Thymus (tissue), 11 donors: ENCODE measurements at regions not wholly inside any gene's neighbourhood (a gene's known extent, or its start where the extent isn't known, plus 50 kb on each side); places are given as distances from the start of the nearest gene placed in this dataset.

Source experiments
- DNase-seq, 9 donors: peaks; one replicate each; pipeline ENCODE4 v3.0.0-alpha.2; 2013; ENCODE audit warnings: low spot score in 9 of 9, low read depth in 6 of 9, missing footprints in 1 of 9
- H3K27ac ChIP-seq, 2 donors: one replicate each; pipeline ENCODE4 v1.5.1; 2013; ENCODE audit warnings: control low read depth in 1 of 2, low read depth in 1 of 2, low read length in 1 of 2, mild to moderate bottlenecking in 1 of 2, moderate library complexity in 1 of 2
- H3K27me3 ChIP-seq, 2 donors: one replicate each; pipeline ENCODE4 v1.5.1; 2013; ENCODE audit warnings: low read length in 1 of 2; ENCODE audit not compliant: control insufficient read depth in 2 of 2, insufficient read depth in 1 of 2
- H3K36me3 ChIP-seq, 2 donors: one replicate each; pipeline ENCODE4 v1.5.1; 2013; ENCODE audit warnings: low read length in 1 of 2, mild to moderate bottlenecking in 1 of 2, moderate library complexity in 1 of 2; ENCODE audit not compliant: control insufficient read depth in 2 of 2, insufficient read depth in 2 of 2
- H3K4me1 ChIP-seq, 2 donors: one replicate each; pipeline ENCODE4 v1.5.1; 2013; ENCODE audit warnings: low read length in 2 of 2; ENCODE audit not compliant: control insufficient read depth in 2 of 2, insufficient read depth in 2 of 2
- H3K4me3 ChIP-seq, 2 donors: one replicate each; pipeline ENCODE4 v1.5.1; 2013; ENCODE audit warnings: low read length in 2 of 2, control low read depth in 1 of 2, mild to moderate bottlenecking in 1 of 2
- H3K9me3 ChIP-seq, 2 donors: one replicate each; pipeline ENCODE4 v1.5.1; 2013; ENCODE audit warnings: low read length in 1 of 2, mild to moderate bottlenecking in 1 of 2; ENCODE audit not compliant: control insufficient read depth in 2 of 2, insufficient read depth in 1 of 2
- WGBS: extraction: QIAGEN DNeasy Blood & Tissue Kit; methylation state at CpG from one replicate; pipeline ENCODE4 v1.1.7; 2013; 5-methylcytosine and 5-hydroxymethylcytosine counted together
- donor health status: healthy.

GRCh38 chr16:75929046-75929445 lies 202.8 kb upstream of the CPHXL start:
- no peaks in the 10 kb centered on the region for H3K4me1 ChIP-seq
- DNase-seq = no peak
- 96% methylated on average over 1 of the region's 1 CpG for WGBS
- no peak overlapping the region for H3K27ac ChIP-seq
- no peaks in the 10 kb centered on the region for H3K36me3 ChIP-seq
- H3K27me3 ChIP-seq = no peaks in the 10 kb centered on the region
- H3K4me3 ChIP-seq = no peak overlapping the region
- no peaks in the 10 kb centered on the region for H3K9me3 ChIP-seq

GRCh38 chr16:75931043-75931442 lies 204.8 kb upstream of the CPHXL start:
- Histone ChIP-seq H3K9me3 (no peaks in the 10 kb centered on the region), H3K36me3 (no peaks in the 10 kb centered on the region), H3K4me1 (no peaks in the 10 kb centered on the region), H3K4me3 (no peak overlapping the region), H3K27me3 (no peaks in the 10 kb centered on the region), H3K27ac (no peak overlapping the region)
- WGBS = 74% methylated on average over 1 of the region's 1 CpG
- DNase-seq = no peak

- Histone ChIP-seq H3K27ac (no peak overlapping the region), H3K4me1 (no peaks in the 10 kb centered on the region), H3K4me3 (no peak overlapping the region), H3K9me3 (no peaks in the 10 kb centered on the region), H3K27me3 (no peaks in the 10 kb centered on the region), H3K36me3 (no peaks in the 10 kb centered on the region)
- no peak for DNase-seq
- 97% methylated on average over 1 of the region's 1 CpG for WGBS
Measured at GRCh38 chr16:75931970-75932369, 205.7 kb upstream of the CPHXL start.

- Histone ChIP-seq H3K36me3 (no peaks in the 10 kb centered on the region), H3K27me3 (no peaks in the 10 kb centered on the region), H3K9me3 (no peaks in the 10 kb centered on the region), H3K4me1 (no peaks in the 10 kb centered on the region), H3K27ac (no peak overlapping the region), H3K4me3 (no peak overlapping the region)
- DNase-seq = no peak
- 90% methylated on average over 8 of the region's 8 CpGs for WGBS
Measured at GRCh38 chr16:75938818-75939217, 212.5 kb upstream of the CPHXL start.

DNA sequence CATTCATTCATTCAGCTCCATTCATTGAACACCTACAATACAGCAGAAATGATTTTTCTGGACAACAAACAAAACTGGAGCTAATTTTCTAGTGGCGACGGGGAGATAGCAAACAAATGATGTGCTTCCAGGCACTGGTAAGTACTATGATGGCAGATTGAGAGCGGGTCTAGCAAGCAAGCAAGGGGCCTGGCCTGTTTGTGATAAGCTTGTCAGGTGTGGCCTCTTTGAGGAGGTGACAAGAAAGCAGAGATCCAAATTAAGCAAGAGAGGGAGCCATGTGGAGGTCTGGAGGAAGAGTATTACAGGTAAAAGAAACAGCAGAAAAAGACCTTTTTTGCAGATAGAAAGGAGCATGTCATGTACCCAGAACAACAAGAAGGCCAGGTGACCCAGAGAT lies 216.1 kb upstream of the CPHXL start:
- Histone ChIP-seq H3K4me3 (no peak overlapping the region), H3K4me1 (no peaks in the 10 kb centered on the region), H3K27ac (no peak overlapping the region), H3K9me3 (no peaks in the 10 kb centered on the region), H3K36me3 (no peaks in the 10 kb centered on the region), H3K27me3 (no peaks in the 10 kb centered on the region)
- DNase-seq = no peak
- 90% methylated on average over 3 of the region's 3 CpGs for WGBS

DNA sequence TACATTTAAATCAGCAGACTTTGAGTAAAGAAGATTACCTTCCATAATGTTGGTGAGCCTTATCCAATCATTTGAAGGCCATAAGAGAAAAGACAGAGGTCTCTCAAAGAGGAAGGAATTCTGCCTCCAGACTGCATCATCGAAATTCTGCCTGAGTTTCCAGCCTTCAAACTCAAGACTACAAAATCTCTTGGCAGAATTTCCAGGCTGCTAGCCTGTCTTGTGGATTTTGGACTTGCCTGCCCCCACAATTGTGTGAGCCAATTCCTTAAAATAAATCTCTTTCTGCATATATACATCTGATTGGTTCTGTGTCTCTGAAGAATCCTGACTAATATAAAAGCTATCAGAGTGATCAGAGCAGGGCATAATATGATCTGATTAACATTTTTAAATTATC lies 216.6 kb upstream of the CPHXL start:
- WGBS = 68% methylated on average over 1 of the region's 1 CpG
- Histone ChIP-seq H3K9me3 (no peaks in the 10 kb centered on the region), H3K36me3 (no peaks in the 10 kb centered on the region), H3K27me3 (no peaks in the 10 kb centered on the region), H3K4me1 (no peaks in the 10 kb centered on the region), H3K27ac (no peak overlapping the region), H3K4me3 (no peak overlapping the region)
- no peak for DNase-seq

DNA sequence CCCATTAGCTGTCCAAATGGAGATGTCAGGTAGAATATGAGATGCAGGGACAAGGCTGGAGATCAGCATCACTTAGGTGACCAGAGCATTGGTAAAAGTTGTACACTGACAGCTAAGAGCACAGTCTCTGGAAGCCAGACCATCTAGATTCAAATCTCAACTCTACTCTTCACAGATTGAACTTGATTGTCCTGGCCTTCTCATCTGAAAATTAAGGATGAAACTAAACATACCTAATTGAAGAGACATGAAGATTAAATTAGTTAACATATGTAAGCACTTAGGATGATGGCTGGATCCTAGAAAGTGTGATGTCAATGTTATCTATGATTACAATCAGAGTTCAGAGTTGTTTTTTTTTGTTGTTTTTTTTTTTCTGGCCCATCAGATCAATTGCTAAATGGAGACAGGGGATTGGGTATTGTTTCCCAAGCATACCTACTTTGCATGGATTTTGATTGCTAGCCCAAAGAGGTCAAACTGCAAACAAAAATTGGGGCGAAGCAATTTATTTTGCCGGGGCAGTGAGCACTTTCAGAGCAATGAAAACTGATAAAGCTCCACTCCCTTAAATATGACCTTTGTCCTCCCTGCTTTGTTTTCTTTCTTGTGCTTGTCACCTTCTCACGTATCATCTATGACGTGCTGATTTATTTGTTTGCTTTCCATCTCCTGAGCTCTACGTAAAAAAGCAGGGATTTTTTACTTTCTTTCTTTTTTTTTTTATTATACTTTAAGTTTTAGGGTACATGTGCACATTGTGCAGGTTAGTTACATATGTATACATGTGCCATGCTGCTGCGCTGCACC lies 217.6 kb upstream of the CPHXL start:
- no peak for DNase-seq
- Histone ChIP-seq H3K36me3 (no peaks in the 10 kb centered on the region), H3K27me3 (no peaks in the 10 kb centered on the region), H3K27ac (no peak overlapping the region), H3K4me3 (no peak overlapping the region), H3K9me3 (no peaks in the 10 kb centered on the region), H3K4me1 (no peaks in the 10 kb centered on the region)
- WGBS = 91% methylated on average over 5 of the region's 6 CpGs

DNA sequence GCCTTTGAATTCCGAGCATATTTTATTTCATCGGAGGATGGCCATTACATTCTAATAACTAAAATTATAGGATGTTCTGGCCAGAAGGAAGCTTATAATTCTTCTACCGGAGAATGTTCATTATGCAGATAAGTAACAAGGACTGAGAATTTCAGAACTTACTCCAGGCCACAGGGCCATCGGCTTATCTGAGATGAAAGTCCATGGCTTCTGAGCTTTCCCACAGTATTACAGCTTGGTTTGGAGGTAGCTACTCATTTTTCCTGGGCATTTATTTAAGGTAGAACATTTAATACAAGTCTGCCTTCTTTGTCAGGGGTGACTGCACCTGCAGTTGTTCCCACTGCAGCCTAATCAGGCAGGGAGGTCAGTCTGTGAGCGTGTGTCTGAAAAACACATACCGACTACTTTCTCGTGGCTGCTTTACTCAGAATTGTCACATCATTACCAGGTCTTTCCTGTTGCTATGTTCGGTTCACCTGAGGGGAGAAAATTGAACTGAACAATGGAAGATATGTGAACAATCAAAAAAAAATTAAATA lies 219.7 kb upstream of the CPHXL start:
- no peaks in the 10 kb centered on the region for H3K4me1 ChIP-seq
- no peaks in the 10 kb centered on the region for H3K9me3 ChIP-seq
- no peak for DNase-seq
- H3K4me3 ChIP-seq = no peak overlapping the region
- no peaks in the 10 kb centered on the region for H3K27me3 ChIP-seq
- H3K27ac ChIP-seq = no peak overlapping the region
- 90% methylated on average over 8 of the region's 8 CpGs for WGBS
- no peaks in the 10 kb centered on the region for H3K36me3 ChIP-seq

DNA sequence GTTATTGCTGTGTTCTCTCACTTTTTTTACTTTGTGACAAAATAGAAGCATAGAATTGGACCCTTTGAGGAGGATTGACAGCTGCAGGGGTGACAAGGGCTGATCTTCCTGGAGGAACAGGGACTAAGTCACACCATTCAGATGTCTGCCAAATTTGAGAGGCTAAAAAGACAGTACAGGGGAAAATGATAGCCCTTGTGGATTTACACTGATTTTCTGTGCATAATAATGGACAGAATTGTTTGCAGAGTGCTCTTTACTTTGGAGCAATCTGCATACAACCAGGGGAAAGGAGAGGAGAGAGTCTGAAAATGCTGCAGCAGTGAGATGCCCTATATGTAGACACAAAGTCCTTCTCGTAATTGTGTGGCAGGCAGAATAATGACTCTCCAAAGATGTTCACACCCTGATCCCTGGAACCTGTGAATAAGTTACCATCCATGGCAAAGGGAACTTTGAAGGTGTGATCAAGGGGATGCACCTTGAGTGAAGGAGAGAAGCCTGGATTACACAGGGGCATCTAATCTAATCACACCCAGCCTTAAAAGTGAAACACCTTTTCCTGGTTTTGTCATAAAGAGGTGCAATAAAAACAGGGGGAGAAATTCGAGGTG lies 221.4 kb upstream of the CPHXL start:
- no peaks in the 10 kb centered on the region for H3K4me1 ChIP-seq
- no peak for DNase-seq
- H3K9me3 ChIP-seq = no peaks in the 10 kb centered on the region
- no peaks in the 10 kb centered on the region for H3K36me3 ChIP-seq
- no peaks in the 10 kb centered on the region for H3K27me3 ChIP-seq
- no peak overlapping the region for H3K27ac ChIP-seq
- WGBS = 51% methylated on average over 2 of the region's 2 CpGs
- no peak overlapping the region for H3K4me3 ChIP-seq
